ENCODE measurements at regions not wholly inside any gene's neighbourhood (a gene's known extent, or its start where the extent isn't known, plus 50 kb on each side); places are given as distances from the start of the nearest gene placed in this dataset.
A peak's percentile ranks its signal among the peaks of the same experiment; 100 is the strongest.

GRCh38 chr10:56605051-56605450 lies 244.0 kb upstream of the ZWINT start:
- TF ChIP-seq SRF (IDR thresholded peaks at IDR 0.05; ENCODE audit: low read depth in 2 of 2, low read length in 2 of 2) (no peak), IRF4 (IDR thresholded peaks at IDR 0.05; ENCODE audit: low read depth, low read length) (no peak), HDAC6 (IDR thresholded peaks at IDR 0.05; ENCODE audit: unreplicated experiment) (no peak), E4F1 (IDR thresholded peaks at IDR 0.05; ENCODE audit: borderline replicate concordance, partially characterized antibody) (no peak), BHLHE40 (IDR thresholded peaks at IDR 0.05; ENCODE audit: borderline replicate concordance in 1 of 2, low read depth in 2 of 2, low read length in 1 of 2) (peak in 1 of 2 experiments; percentile 48; a peak in 2 of 4 replicates)
- TF ChIP-seq, protein P1, sequence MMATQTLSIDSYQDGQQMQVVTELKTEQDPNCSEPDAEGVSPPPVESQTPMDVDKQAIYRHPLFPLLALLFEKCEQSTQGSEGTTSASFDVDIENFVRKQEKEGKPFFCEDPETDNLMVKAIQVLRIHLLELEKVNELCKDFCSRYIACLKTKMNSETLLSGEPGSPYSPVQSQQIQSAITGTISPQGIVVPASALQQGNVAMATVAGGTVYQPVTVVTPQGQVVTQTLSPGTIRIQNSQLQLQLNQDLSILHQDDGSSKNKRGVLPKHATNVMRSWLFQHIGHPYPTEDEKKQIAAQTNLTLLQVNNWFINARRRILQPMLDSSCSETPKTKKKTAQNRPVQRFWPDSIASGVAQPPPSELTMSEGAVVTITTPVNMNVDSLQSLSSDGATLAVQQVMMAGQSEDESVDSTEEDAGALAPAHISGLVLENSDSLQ (IDR thresholded peaks at IDR 0.05) = no peak
- TF ChIP-seq, protein P2, sequence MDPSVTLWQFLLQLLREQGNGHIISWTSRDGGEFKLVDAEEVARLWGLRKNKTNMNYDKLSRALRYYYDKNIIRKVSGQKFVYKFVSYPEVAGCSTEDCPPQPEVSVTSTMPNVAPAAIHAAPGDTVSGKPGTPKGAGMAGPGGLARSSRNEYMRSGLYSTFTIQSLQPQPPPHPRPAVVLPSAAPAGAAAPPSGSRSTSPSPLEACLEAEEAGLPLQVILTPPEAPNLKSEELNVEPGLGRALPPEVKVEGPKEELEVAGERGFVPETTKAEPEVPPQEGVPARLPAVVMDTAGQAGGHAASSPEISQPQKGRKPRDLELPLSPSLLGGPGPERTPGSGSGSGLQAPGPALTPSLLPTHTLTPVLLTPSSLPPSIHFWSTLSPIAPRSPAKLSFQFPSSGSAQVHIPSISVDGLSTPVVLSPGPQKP (IDR thresholded peaks at IDR 0.05; ENCODE audit: low read depth, low read length) = no peak
- Histone ChIP-seq H3K4me1 (ENCODE audit: control insufficient read depth, insufficient read depth, low read length) (no peaks in the 10 kb centered on the region), H3K27me3 (replicated peaks in 1 of 2; ENCODE audit: control insufficient read depth in 2 of 2, insufficient read depth in 2 of 2, low read length in 1 of 2) (no peaks in the 10 kb centered on the region), H3K4me2 (ENCODE audit: control insufficient read depth, insufficient read depth) (no peak overlapping the region), H3K9me3 (replicated peaks; ENCODE audit: control insufficient read depth, insufficient read depth, low read length) (no peaks in the 10 kb centered on the region), H2AFZ (ENCODE audit: control insufficient read depth, low read depth, low read length) (no peak overlapping the region), H3K79me2 (ENCODE audit: control insufficient read depth, insufficient read depth, low read length) (no peaks in the 10 kb centered on the region), H3K36me3 (ENCODE audit: control insufficient read depth in 2 of 2, insufficient read depth in 2 of 2, low read length in 1 of 2) (no peaks in the 10 kb centered on the region), H3K9ac (ENCODE audit: control insufficient read depth, insufficient read depth, low read length) (no peak overlapping the region), H3K27ac (ENCODE audit: control insufficient read depth, insufficient read depth) (no peak overlapping the region), H4K20me1 (ENCODE audit: control insufficient read depth, insufficient read depth) (no peaks in the 10 kb centered on the region), H3K4me3 (no peak overlapping the region)
- in situ Hi-C loops (cut with MboI) (no loop called here), intact Hi-C loops (cut with micrococcal nuclease; ENCODE audit: unreplicated experiment) (no loop called here)
- POLR2A ChIA-PET = no interaction called here
- ATAC-seq = peak; percentile 24
- SMC1A ChIA-PET (ENCODE audit: uncharacterized antibody, unreplicated experiment) = interaction anchor here (1.4 kb wide), 1 partner anchor 127 kb away, joined by 3 read pairs; no protein-coding TSS in a partner anchor
- no peak for DNase-seq (ENCODE audit: low read depth, low spot score)
- 20% methylated on average over 8 of the region's 8 CpGs for WGBS (ENCODE audit: insufficient coverage, insufficient replicate concordance, low lambda C conversion rate, missing lambda C conversion rate)
- no TSS peak for BruUV-seq (replicated peaks)
- CTCF ChIA-PET = no interaction called here
- RAD21 ChIA-PET (ENCODE audit: unreplicated experiment) = no interaction called here
- no peak for FAIRE-seq

All from GM12878 (cell line).